HUES64 (cell line): ENCODE measurements at regions not wholly inside any gene's neighbourhood (a gene's known extent, or its start where the extent isn't known, plus 50 kb on each side); places are given as distances from the start of the nearest gene placed in this dataset.

Source experiments
- H3K27ac ChIP-seq: 2 replicates; pipeline ENCODE4 v1.7.0; 2013; ENCODE audit warnings: low read depth, low read length, inconsistent platforms
- H3K27me3 ChIP-seq: 2 replicates; pipeline ENCODE4 v1.6.1; 2013; ENCODE audit warnings: mild to moderate bottlenecking, low read length; ENCODE audit not compliant: insufficient read depth
- H3K36me3 ChIP-seq: 2 replicates; pipeline ENCODE4 v1.6.1; 2013; ENCODE audit warnings: mild to moderate bottlenecking, low read length; ENCODE audit not compliant: insufficient read depth
- H3K4me1 ChIP-seq: 2 replicates; pipeline ENCODE4 v1.6.1; 2013; ENCODE audit warnings: mild to moderate bottlenecking, low read length, moderate library complexity; ENCODE audit not compliant: insufficient read depth
- H3K4me3 ChIP-seq: 2 replicates; pipeline ENCODE4 v1.5.1; 2013; ENCODE audit warnings: mild to moderate bottlenecking, low read length, moderate library complexity
- H3K9ac ChIP-seq: 2 replicates; pipeline ENCODE4 v1.6.1; 2013; ENCODE audit warnings: mild to moderate bottlenecking, low read depth, low read length
- H3K9me3 ChIP-seq: 2 replicates; pipeline ENCODE4 v1.6.1; 2013; ENCODE audit warnings: low read depth, low read length; ENCODE audit not compliant: insufficient read depth
- WGBS: fragments of 150-250, 120-280 bp; methylation state at CpG from one replicate; pipeline ENCODE4 v1.1.7; 2013; ENCODE audit warnings: missing lambda C conversion rate; 5-methylcytosine and 5-hydroxymethylcytosine counted together

DNA sequence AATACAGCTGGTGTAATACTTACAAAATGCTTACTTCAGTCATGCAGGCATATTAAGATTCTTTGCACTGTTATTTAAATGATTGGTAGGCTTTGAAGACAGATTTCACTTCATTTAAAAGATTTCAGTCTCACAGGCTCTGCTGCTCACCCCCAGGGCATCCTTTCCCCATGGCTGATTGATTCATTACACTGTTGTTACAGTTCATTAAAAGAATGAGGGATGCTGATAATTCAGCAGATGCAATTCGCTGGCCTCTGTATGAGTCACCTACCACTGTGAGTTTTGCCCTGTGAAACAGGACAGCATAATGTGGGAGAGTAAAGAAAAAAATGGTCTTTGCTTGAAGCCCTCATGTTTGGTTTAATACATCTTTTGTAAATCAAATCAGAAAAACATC is 246.9 kb downstream of the CYLC2 start:
- H3K4me3 ChIP-seq: no peak overlapping the region
- peaks cover 18% of the 10 kb centered on the region for H3K9me3 ChIP-seq
- no peaks in the 10 kb centered on the region for H3K27me3 ChIP-seq
- no peak overlapping the region for H3K9ac ChIP-seq
- no peak overlapping the region for H3K27ac ChIP-seq
- peaks cover 6% of the 10 kb centered on the region; the same call in 1 of the 2 replicates for H3K4me1 ChIP-seq
- no peaks in the 10 kb centered on the region for H3K36me3 ChIP-seq
- WGBS: 45% methylated on average over 1 of the region's 1 CpG

DNA sequence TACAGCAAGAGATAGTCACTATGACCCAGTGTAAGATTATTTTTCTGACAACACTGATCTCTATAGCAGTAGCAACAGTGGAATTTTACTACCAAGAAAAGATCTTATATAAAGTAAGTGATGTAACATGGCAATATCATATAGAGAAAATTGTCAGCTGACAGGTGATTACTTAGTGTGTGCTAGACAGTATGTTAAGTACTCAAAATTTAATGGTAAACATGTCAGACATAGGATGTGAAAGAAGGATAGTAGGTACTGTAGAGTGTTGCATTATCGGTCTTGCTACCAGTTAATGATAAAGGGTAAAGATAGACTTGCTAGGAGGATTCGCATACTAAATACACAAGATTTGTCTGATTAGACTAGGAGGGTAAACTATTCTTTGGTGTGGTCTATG is 247.4 kb downstream of the CYLC2 start:
- Histone ChIP-seq H3K4me1 (peaks cover 6% of the 10 kb centered on the region; the same call in 1 of the 2 replicates), H3K36me3 (no peaks in the 10 kb centered on the region), H3K9me3 (peaks cover 22% of the 10 kb centered on the region), H3K9ac (no peak overlapping the region), H3K4me3 (no peak overlapping the region), H3K27ac (no peak overlapping the region), H3K27me3 (no peaks in the 10 kb centered on the region)
- 95% methylated on average over 2 of the region's 2 CpGs for WGBS

DNA sequence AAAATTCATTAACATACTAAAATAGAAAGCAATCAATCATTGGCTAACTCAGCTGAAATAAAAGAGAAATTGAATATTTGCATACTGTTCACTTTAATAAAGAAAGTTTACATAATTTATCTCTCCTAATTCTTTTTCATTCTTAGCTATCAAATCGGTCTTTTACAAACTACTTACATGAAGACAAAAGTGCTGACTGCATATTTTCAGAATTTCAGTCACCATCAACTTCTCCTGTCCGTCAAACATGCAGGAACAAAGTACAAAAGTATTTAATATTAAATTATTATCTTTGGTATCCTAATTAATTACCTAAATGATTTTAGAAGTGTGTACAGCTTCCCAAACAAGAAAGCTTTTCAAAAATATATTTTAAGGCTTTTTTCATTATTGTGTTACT is 248.4 kb downstream of the CYLC2 start:
- no peak overlapping the region for H3K9ac ChIP-seq

DNA sequence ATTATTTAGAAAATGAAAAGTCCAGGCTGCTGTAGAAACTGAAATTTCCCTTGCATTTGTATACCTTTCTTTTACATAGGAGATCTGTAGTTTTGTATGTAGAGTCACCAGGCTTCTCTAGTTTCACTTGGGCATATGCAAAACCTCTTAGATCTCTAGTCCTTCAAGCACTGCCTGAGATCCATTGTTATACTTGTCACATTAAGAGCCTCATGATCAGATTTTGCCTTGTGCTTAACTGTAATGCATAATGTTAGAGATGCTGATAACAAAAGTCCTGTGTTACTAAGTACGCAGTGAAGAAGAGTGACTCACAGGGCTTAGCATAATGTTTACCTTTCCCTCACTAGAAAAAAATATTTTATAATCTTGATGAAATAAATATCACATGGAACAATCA is 250.2 kb downstream of the CYLC2 start:
- H3K9me3 ChIP-seq: peaks cover 47% of the 10 kb centered on the region
- H3K4me3 ChIP-seq: no peak overlapping the region
- no peaks in the 10 kb centered on the region for H3K36me3 ChIP-seq
- H3K27ac ChIP-seq: no peak overlapping the region
- WGBS: no CpG with 5 or more reads among the region's 1 CpG
- H3K4me1 ChIP-seq: peaks cover 6% of the 10 kb centered on the region; the same call in 1 of the 2 replicates
- H3K9ac ChIP-seq: no peak overlapping the region
- H3K27me3 ChIP-seq: no peaks in the 10 kb centered on the region

More for the DNA sequence above, 248.4 kb downstream of the CYLC2 start:
- 56% methylated on average over 1 of the region's 2 CpGs for WGBS
- no peaks in the 10 kb centered on the region for H3K27me3 ChIP-seq
- H3K4me3 ChIP-seq: no peak overlapping the region
- H3K36me3 ChIP-seq: no peaks in the 10 kb centered on the region
- no peak overlapping the region for H3K27ac ChIP-seq
- peaks cover 32% of the 10 kb centered on the region for H3K9me3 ChIP-seq
- H3K4me1 ChIP-seq: peaks cover 6% of the 10 kb centered on the region; the same call in 1 of the 2 replicates

DNA sequence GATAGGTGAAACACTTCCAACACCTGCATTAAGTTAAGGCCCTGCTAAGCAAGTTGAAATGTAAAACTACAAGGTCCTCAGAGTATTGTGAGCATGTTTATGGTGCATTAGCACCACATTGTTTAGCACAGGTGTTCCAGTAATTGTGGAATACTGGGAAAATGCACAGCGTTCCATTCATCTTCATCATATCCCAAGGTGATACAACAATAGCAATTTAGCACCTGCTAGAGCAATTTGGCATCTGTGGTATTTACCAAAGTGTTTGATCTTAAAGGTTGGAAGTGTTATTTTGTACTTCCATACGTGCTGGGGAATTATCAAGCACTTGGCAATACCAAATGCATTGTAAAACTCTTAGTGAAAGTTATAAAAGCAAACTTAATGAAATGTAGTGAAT is 266.8 kb downstream of the CYLC2 start:
- Histone ChIP-seq H3K9ac (no peak overlapping the region), H3K9me3 (peaks cover 76% of the 10 kb centered on the region), H3K4me3 (no peak overlapping the region), H3K27me3 (no peaks in the 10 kb centered on the region), H3K36me3 (no peaks in the 10 kb centered on the region), H3K27ac (no peak overlapping the region), H3K4me1 (no peaks in the 10 kb centered on the region)
- 59% methylated on average over 2 of the region's 2 CpGs for WGBS

DNA sequence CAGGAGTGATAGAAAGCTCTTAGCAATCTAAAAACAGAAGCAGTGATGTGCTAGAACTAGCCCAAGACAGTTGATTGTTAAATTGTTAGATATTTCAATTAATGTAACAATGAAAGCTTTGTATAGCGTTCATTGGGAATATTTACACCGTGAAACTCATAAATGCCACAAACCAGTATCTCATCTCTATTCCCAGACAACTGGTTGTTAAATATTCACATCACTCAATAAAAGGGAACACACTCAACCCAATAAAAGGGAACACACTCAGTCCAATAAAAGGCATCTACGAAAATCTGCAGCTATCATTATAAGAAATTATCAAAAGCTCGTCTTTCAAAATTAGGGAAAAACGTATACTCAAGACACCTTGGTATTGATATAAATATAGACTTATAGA is 270.9 kb downstream of the CYLC2 start:
- Histone ChIP-seq H3K27ac (no peak overlapping the region), H3K27me3 (no peaks in the 10 kb centered on the region), H3K9ac (no peak overlapping the region), H3K36me3 (no peaks in the 10 kb centered on the region), H3K4me3 (no peak overlapping the region), H3K4me1 (no peaks in the 10 kb centered on the region), H3K9me3 (peaks cover 57% of the 10 kb centered on the region)
- 87% methylated on average over 3 of the region's 5 CpGs for WGBS

DNA sequence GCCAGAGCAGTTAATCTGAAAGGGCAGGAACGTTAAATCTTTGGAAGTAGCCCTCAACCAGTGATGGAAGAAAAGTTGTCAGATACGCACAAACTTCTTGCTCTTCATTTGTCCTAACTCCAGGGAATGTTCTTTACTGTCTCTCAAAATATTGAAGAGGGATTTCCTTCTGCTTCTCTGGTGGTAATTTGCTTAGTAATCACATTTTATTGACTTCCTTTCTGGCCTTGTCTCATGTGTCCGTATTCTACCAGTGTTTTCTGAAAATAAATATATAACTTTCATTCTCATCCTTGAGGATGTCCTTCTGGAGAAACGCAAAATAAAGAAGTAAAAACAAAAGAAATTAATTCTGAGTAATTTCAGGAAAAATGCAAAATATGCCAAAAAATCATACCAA is 282.1 kb downstream of the CYLC2 start:
- 100% methylated on average over 2 of the region's 4 CpGs for WGBS
- H3K27ac ChIP-seq: no peak overlapping the region
- H3K9me3 ChIP-seq: peaks cover 68% of the 10 kb centered on the region
- H3K36me3 ChIP-seq: no peaks in the 10 kb centered on the region
- no peaks in the 10 kb centered on the region for H3K27me3 ChIP-seq
- no peak overlapping the region for H3K4me3 ChIP-seq
- no peak overlapping the region for H3K9ac ChIP-seq
- H3K4me1 ChIP-seq: no peaks in the 10 kb centered on the region

DNA sequence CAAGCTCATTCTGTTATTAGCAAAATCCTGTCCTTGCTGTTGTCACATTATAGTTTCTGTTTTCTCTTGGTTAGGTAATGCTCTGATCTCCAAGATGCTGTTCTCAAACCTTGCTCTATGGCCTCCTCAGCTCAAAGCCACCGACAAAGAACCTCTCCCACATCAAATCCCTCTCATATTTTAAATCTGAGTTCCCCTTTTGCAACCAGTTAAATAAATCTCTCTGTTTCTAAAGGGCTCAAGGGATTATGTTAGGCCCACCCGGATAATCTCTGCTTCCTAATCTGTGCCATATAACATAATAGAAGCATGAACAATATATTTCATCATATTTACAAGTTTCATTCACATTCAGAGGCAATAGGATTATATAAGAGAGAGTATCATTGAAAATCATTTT is 286.0 kb downstream of the CYLC2 start:
- Histone ChIP-seq H3K9me3 (peaks cover 67% of the 10 kb centered on the region), H3K4me3 (no peak overlapping the region), H3K27ac (no peak overlapping the region), H3K36me3 (no peaks in the 10 kb centered on the region), H3K27me3 (no peaks in the 10 kb centered on the region), H3K9ac (no peak overlapping the region), H3K4me1 (no peaks in the 10 kb centered on the region)
- 53% methylated on average over 2 of the region's 2 CpGs for WGBS

DNA sequence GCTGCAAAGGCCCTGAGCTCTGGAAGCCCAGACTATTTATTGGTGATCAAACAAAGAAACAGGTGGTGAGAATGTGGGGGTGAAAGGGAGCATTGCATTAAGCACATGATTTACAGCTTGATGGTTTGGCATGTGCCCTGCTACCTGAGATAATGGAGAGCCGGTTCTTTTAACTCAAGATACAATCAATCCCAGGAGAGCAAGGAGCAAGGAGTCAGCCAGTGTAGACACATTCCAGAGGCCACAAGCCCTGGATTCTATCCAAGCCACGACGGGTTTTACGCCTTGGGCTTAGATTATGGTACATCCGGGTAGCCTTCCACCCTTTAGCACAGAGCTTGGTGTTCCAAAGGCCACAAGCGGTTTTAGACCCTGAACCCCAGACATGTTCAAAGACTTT is 292.2 kb downstream of the CYLC2 start:
- no peaks in the 10 kb centered on the region for H3K27me3 ChIP-seq
- peaks cover 45% of the 10 kb centered on the region for H3K9me3 ChIP-seq
- 87% methylated on average over 6 of the region's 6 CpGs for WGBS
- no peak overlapping the region for H3K4me3 ChIP-seq
- no peak overlapping the region for H3K27ac ChIP-seq
- H3K4me1 ChIP-seq: no peaks in the 10 kb centered on the region
- H3K9ac ChIP-seq: no peak overlapping the region
- H3K36me3 ChIP-seq: no peaks in the 10 kb centered on the region

DNA sequence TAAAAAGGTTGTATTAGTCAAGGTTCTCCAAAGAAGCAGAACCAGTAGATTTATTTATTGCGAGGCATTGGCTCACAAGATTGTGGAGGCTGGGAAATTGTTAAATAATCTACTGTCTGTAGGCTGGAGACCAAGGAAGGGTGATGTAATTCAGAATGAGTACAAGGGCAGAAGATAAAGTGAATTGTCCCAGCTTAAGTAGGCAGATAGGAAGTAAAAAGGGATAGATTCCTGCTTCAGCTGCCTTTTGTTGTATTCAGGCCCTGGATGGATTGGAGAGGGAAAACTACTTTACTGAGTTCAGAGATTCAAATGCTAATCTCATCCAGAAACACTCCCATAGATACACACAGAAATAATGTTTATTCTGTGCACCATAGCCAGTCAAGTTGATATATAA is 301.1 kb downstream of the CYLC2 start:
- H3K4me3 ChIP-seq: no peak overlapping the region
- H3K9ac ChIP-seq: no peak overlapping the region
- no peaks in the 10 kb centered on the region for H3K4me1 ChIP-seq
- H3K9me3 ChIP-seq: peaks cover 52% of the 10 kb centered on the region; the same call in 1 of the 2 replicates
- no peaks in the 10 kb centered on the region for H3K36me3 ChIP-seq
- H3K27ac ChIP-seq: no peak overlapping the region
- no peaks in the 10 kb centered on the region for H3K27me3 ChIP-seq
- WGBS: 88% methylated on average over 1 of the region's 1 CpG

DNA sequence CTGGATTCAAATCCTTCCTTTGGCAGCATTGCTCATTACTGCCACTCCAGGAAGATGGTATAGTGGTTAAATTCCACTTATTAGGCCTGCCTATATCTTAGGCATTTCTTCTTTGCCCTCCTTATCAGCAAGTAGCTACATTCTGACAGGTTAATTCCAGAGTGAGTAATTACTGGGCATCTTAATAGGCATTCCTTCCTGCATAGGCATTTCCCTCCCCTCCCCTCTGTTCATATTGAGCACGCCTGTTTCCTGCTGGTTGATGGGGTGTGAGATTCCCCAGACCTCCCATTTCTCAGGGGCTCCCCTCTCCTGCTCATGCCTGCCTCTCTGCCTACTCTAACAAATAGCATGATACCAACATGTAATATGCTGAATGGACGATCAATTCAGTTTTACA is 305.9 kb downstream of the CYLC2 start:
- 100% methylated on average over 1 of the region's 2 CpGs for WGBS
- peaks cover 65% of the 10 kb centered on the region for H3K9me3 ChIP-seq
- no peaks in the 10 kb centered on the region for H3K27me3 ChIP-seq
- no peak overlapping the region for H3K27ac ChIP-seq
- no peak overlapping the region for H3K4me3 ChIP-seq
- no peaks in the 10 kb centered on the region for H3K4me1 ChIP-seq
- H3K9ac ChIP-seq: no peak overlapping the region
- no peaks in the 10 kb centered on the region for H3K36me3 ChIP-seq

DNA sequence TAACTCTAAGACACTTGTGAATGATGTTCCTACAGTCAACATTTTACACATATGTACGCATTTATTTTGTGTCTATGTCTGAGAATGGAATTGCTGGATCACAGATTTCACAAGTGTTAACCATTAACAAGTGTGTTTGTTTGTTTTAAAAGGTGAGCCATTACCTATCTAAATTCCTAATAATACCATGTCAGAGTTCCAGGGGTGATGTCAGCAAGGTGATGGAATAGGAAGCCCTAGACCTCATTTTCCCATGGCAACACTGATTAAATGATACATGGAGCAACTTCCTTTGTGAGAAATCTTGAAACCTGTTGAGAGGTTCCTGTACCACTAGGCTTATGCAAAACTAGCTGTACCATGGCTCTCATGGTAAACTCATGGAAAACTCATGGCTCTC is 309.7 kb downstream of the CYLC2 start:
- H3K4me1 ChIP-seq: no peaks in the 10 kb centered on the region
- H3K9me3 ChIP-seq: peaks cover 60% of the 10 kb centered on the region
- no peak overlapping the region for H3K9ac ChIP-seq
- H3K27me3 ChIP-seq: no peaks in the 10 kb centered on the region
- 57% methylated on average over 1 of the region's 1 CpG for WGBS
- H3K27ac ChIP-seq: no peak overlapping the region
- H3K36me3 ChIP-seq: no peaks in the 10 kb centered on the region
- H3K4me3 ChIP-seq: no peak overlapping the region
